AG04450 (cell line): ENCODE measurements at regions not wholly inside any gene's neighbourhood (a gene's known extent, or its start where the extent isn't known, plus 50 kb on each side); places are given as distances from the start of the nearest gene placed in this dataset.
"Not testable (repeated sequence)": the region's sequence is repeated elsewhere in the genome, so short reads cannot be mapped to it uniquely, and the experiment has no call there.

Source experiments
- CTCF ChIA-PET: fragments of 300-600, 350-600 bp; formaldehyde crosslinking; extraction: SDS; loops from one replicate; lab custom pipeline; 2022; ENCODE audit warnings: antibody characterized with exemption, inconsistent platforms; lab: Charles Lee
- POLR2A ChIA-PET: fragments of 350-600 bp; formaldehyde crosslinking; extraction: SDS; loops from one replicate; lab custom pipeline; 2021; ENCODE audit warnings: antibody characterized with exemption, inconsistent platforms; lab: Yijun Ruan, JAX
- DNase-seq: peaks from one replicate; pipeline ENCODE4 v3.0.0-alpha.2; 2011; ENCODE audit warnings: low read depth, low spot score
- H3K27ac ChIP-seq: one replicate; pipeline ENCODE4 v1.5.1; 2012; ENCODE audit warnings: low read depth, low read length, control low read depth
- H3K27me3 ChIP-seq: one replicate; pipeline ENCODE4 v1.6.0; 2012; ENCODE audit warnings: low read length; ENCODE audit not compliant: control insufficient read depth, insufficient read depth
- H3K4me3 ChIP-seq: 2 replicates; pipeline ENCODE4 v1.5.1; 2011; ENCODE audit warnings: mild to moderate bottlenecking, low read depth, low read length, control low read depth
- H3K9me3 ChIP-seq: 2 replicates; pipeline ENCODE4 v1.5.1; 2012; ENCODE audit warnings: low read length; ENCODE audit not compliant: control insufficient read depth, insufficient read depth
- CTCF ChIP-seq: IDR thresholded peaks from 2 replicates; pipeline ENCODE4 v1.5.1; 2011; ENCODE audit warnings: low read depth, low read length, control low read depth, inconsistent platforms

- DNase-seq = no peak
- no peak for TF ChIP-seq CTCF
- POLR2A ChIA-PET = no interaction called here
- Histone ChIP-seq H3K27me3 (peaks cover 2% of the 10 kb centered on the region), H3K9me3 (peaks cover 6% of the 10 kb centered on the region; the same call in 1 of the 2 replicates), H3K4me3 (no peak overlapping the region), H3K27ac (no peak overlapping the region)
- CTCF ChIA-PET = interaction anchor here (0.5 kb wide), 1 partner anchor 40 kb away, joined by 4 read pairs; no protein-coding TSS in a partner anchor
Observed at GRCh38 chr10:32217216-32217615, 129.7 kb downstream of the EPC1 start.

GRCh38 chr10:32213838-32214237 is 133.1 kb downstream of the EPC1 start:
- DNase-seq, CTCF ChIA-PET, H3K27ac ChIP-seq, H3K27me3 ChIP-seq, H3K4me3 ChIP-seq, H3K9me3 ChIP-seq, POLR2A ChIA-PET: not testable (repeated sequence)

GRCh38 chr10:32211046-32211363 is 136.0 kb downstream of the EPC1 start:
- POLR2A ChIA-PET = interaction anchor here (0.7 kb wide), 1 partner anchor 208 kb away, joined by 3 read pairs; no protein-coding TSS in a partner anchor
- Histone ChIP-seq H3K4me3 (no peak overlapping the region), H3K9me3 (no peaks in the 10 kb centered on the region), H3K27me3 (no peaks in the 10 kb centered on the region), H3K27ac (no peak overlapping the region)
- no peak for TF ChIP-seq CTCF
- CTCF ChIA-PET = interaction anchor here (0.7 to 2.0 kb wide), 5 partner anchors 17 to 213 kb away, joined by 3 to 14 read pairs (median 3); no protein-coding TSS in a partner anchor
- DNase-seq = no peak

GRCh38 chr10:32210306-32211045 is 136.5 kb downstream of the EPC1 start:
- Histone ChIP-seq H3K9me3 (no peaks in the 10 kb centered on the region), H3K4me3 (no peak overlapping the region), H3K27me3 (no peaks in the 10 kb centered on the region), H3K27ac (no peak overlapping the region)
- DNase-seq = no peak
- peak; percentile 60 for TF ChIP-seq CTCF
- POLR2A ChIA-PET = interaction anchor here (0.7 kb wide), 1 partner anchor 207 kb away, joined by 3 read pairs; no protein-coding TSS in a partner anchor
- CTCF ChIA-PET = interaction anchor here (0.6 to 2.0 kb wide), 7 partner anchors 11 to 212 kb away, joined by 3 to 14 read pairs (median 3); no protein-coding TSS in a partner anchor

GRCh38 chr10:32208005-32208404 is 139.0 kb downstream of the EPC1 start:
- H3K9me3 ChIP-seq, H3K27ac ChIP-seq, DNase-seq, CTCF ChIA-PET, H3K4me3 ChIP-seq, H3K27me3 ChIP-seq, POLR2A ChIA-PET: not testable (repeated sequence)

- TF ChIP-seq CTCF = peak; percentile 61
- no peak for DNase-seq
- H3K9me3 ChIP-seq = no peaks in the 10 kb centered on the region
- no peak overlapping the region for H3K27ac ChIP-seq
- POLR2A ChIA-PET = no interaction called here
- H3K4me3 ChIP-seq = no peak overlapping the region
- CTCF ChIA-PET = interaction anchor here (0.6 kb wide), 1 partner anchor 38 kb away, joined by 4 read pairs; no protein-coding TSS in a partner anchor
- no peaks in the 10 kb centered on the region for H3K27me3 ChIP-seq
Observed at GRCh38 chr10:32207544-32207943, 139.4 kb downstream of the EPC1 start.
